ENCODE measurements at regions not wholly inside any gene's neighbourhood (a gene's known extent, or its start where the extent isn't known, plus 50 kb on each side); places are given as distances from the start of the nearest gene placed in this dataset.
"Not testable (repeated sequence)": the region's sequence is repeated elsewhere in the genome, so short reads cannot be mapped to it uniquely, and the experiment has no call there.

GRCh38 chr21:17118638-17119384, 394.0 kb upstream of the CXADR start:
- no peaks in the 10 kb centered on the region for H3K27me3 Mint-ChIP-seq
- intact Hi-C loops (cut with micrococcal nuclease): no loop called here
- DNase-seq: no peak
- ChIA-PET CTCF (no interaction called here), POLR2A (no interaction called here)
- H3K36me3 Mint-ChIP-seq: no peaks in the 10 kb centered on the region
- no peak overlapping the region for H3K27ac Mint-ChIP-seq
- H3K9me3 Mint-ChIP-seq: no peaks in the 10 kb centered on the region
- no peaks in the 10 kb centered on the region for H3K4me1 Mint-ChIP-seq (ENCODE audit: low read depth)
- H3K4me3 Mint-ChIP-seq: no peak overlapping the region

- ChIA-PET POLR2A (no interaction called here), CTCF (no interaction called here)
- intact Hi-C loops (cut with micrococcal nuclease): no loop called here
- no peaks in the 10 kb centered on the region for H3K27me3 Mint-ChIP-seq
- H3K4me3 Mint-ChIP-seq: no peak overlapping the region
- no peaks in the 10 kb centered on the region for H3K4me1 Mint-ChIP-seq (ENCODE audit: low read depth)
- no peaks in the 10 kb centered on the region for H3K9me3 Mint-ChIP-seq
- H3K27ac Mint-ChIP-seq: no peak overlapping the region
- H3K36me3 Mint-ChIP-seq: no peaks in the 10 kb centered on the region
- no peak for DNase-seq
Observed at GRCh38 chr21:17119466-17120297, 393.2 kb upstream of the CXADR start.

GRCh38 chr21:17127395-17127794, 385.4 kb upstream of the CXADR start:
- POLR2A ChIA-PET; H3K27me3 Mint-ChIP-seq; H3K36me3 Mint-ChIP-seq; DNase-seq; intact Hi-C loops (cut with micrococcal nuclease); H3K4me3 Mint-ChIP-seq; CTCF ChIA-PET; H3K9me3 Mint-ChIP-seq; H3K27ac Mint-ChIP-seq; H3K4me1 Mint-ChIP-seq (ENCODE audit: low read depth): not testable (repeated sequence)

- no peaks in the 10 kb centered on the region for H3K36me3 Mint-ChIP-seq
- no peak for DNase-seq
- no peaks in the 10 kb centered on the region for H3K4me1 Mint-ChIP-seq (ENCODE audit: low read depth)
- H3K9me3 Mint-ChIP-seq: no peaks in the 10 kb centered on the region
- intact Hi-C loops (cut with micrococcal nuclease): no loop called here
- ChIA-PET POLR2A (no interaction called here), CTCF (no interaction called here)
- H3K27me3 Mint-ChIP-seq: no peaks in the 10 kb centered on the region
- H3K4me3 Mint-ChIP-seq: no peak overlapping the region
- H3K27ac Mint-ChIP-seq: no peak overlapping the region
Observed at GRCh38 chr21:17128132-17128531, 384.7 kb upstream of the CXADR start.

- H3K9me3 Mint-ChIP-seq; H3K4me1 Mint-ChIP-seq (ENCODE audit: low read depth); H3K27ac Mint-ChIP-seq; POLR2A ChIA-PET; H3K36me3 Mint-ChIP-seq; DNase-seq; CTCF ChIA-PET; intact Hi-C loops (cut with micrococcal nuclease); H3K4me3 Mint-ChIP-seq; H3K27me3 Mint-ChIP-seq: not testable (repeated sequence)
Observed at GRCh38 chr21:17139159-17139558, 373.7 kb upstream of the CXADR start.

GRCh38 chr21:17139696-17140095, 373.1 kb upstream of the CXADR start:
- no peak for DNase-seq
- Mint-ChIP-seq H3K27ac (no peak overlapping the region), H3K36me3 (no peaks in the 10 kb centered on the region), H3K27me3 (no peaks in the 10 kb centered on the region), H3K4me1 (ENCODE audit: low read depth) (peaks cover 6% of the 10 kb centered on the region), H3K9me3 (no peaks in the 10 kb centered on the region), H3K4me3 (peak overlapping the region; percentile 48)
- POLR2A ChIA-PET: no interaction called here
- intact Hi-C loops (cut with micrococcal nuclease): no loop called here
- CTCF ChIA-PET: interaction anchor here (0.6 kb wide), 1 partner anchor 277 kb away, joined by 3 read pairs; no protein-coding TSS in a partner anchor

GRCh38 chr21:17146426-17146825, 366.4 kb upstream of the CXADR start:
- no peaks in the 10 kb centered on the region for H3K4me1 Mint-ChIP-seq (ENCODE audit: low read depth)
- POLR2A ChIA-PET: no interaction called here
- intact Hi-C loops (cut with micrococcal nuclease): no loop called here
- no peak overlapping the region for H3K4me3 Mint-ChIP-seq
- no peaks in the 10 kb centered on the region for H3K27me3 Mint-ChIP-seq
- peaks cover 10% of the 10 kb centered on the region for H3K9me3 Mint-ChIP-seq
- no peak overlapping the region for H3K27ac Mint-ChIP-seq
- CTCF ChIA-PET: no interaction called here
- no peak for DNase-seq
- no peaks in the 10 kb centered on the region for H3K36me3 Mint-ChIP-seq

- Mint-ChIP-seq H3K36me3 (no peaks in the 10 kb centered on the region), H3K4me3 (no peak overlapping the region), H3K9me3 (peaks cover 7% of the 10 kb centered on the region), H3K27ac (no peak overlapping the region), H3K27me3 (no peaks in the 10 kb centered on the region), H3K4me1 (ENCODE audit: low read depth) (no peaks in the 10 kb centered on the region)
- intact Hi-C loops (cut with micrococcal nuclease): no loop called here
- CTCF ChIA-PET: no interaction called here
- POLR2A ChIA-PET: no interaction called here
- DNase-seq: no peak
Observed at GRCh38 chr21:17159697-17160096, 353.1 kb upstream of the CXADR start.

- DNase-seq: no peak
- Mint-ChIP-seq H3K27me3 (no peaks in the 10 kb centered on the region), H3K4me1 (ENCODE audit: low read depth) (no peaks in the 10 kb centered on the region), H3K4me3 (no peak overlapping the region), H3K9me3 (peaks cover 10% of the 10 kb centered on the region), H3K27ac (no peak overlapping the region), H3K36me3 (no peaks in the 10 kb centered on the region)
- intact Hi-C loops (cut with micrococcal nuclease): no loop called here
- CTCF ChIA-PET: no interaction called here
- POLR2A ChIA-PET: no interaction called here
Observed at GRCh38 chr21:17185674-17186073, 327.2 kb upstream of the CXADR start.

GRCh38 chr21:17189963-17190362, 322.9 kb upstream of the CXADR start:
- ChIA-PET POLR2A (no interaction called here), CTCF (no interaction called here)
- DNase-seq: no peak
- no peaks in the 10 kb centered on the region for H3K4me1 Mint-ChIP-seq (ENCODE audit: low read depth)
- H3K27me3 Mint-ChIP-seq: no peaks in the 10 kb centered on the region
- H3K9me3 Mint-ChIP-seq: peaks cover 11% of the 10 kb centered on the region
- no peak overlapping the region for H3K27ac Mint-ChIP-seq
- intact Hi-C loops (cut with micrococcal nuclease): no loop called here
- no peak overlapping the region for H3K4me3 Mint-ChIP-seq
- H3K36me3 Mint-ChIP-seq: no peaks in the 10 kb centered on the region

GRCh38 chr21:17191346-17191993, 321.4 kb upstream of the CXADR start:
- H3K9me3 Mint-ChIP-seq: peaks cover 11% of the 10 kb centered on the region
- intact Hi-C loops (cut with micrococcal nuclease): no loop called here
- H3K27ac Mint-ChIP-seq: no peak overlapping the region
- no peaks in the 10 kb centered on the region for H3K36me3 Mint-ChIP-seq
- POLR2A ChIA-PET: no interaction called here
- CTCF ChIA-PET: no interaction called here
- DNase-seq: no peak
- H3K27me3 Mint-ChIP-seq: no peaks in the 10 kb centered on the region
- H3K4me3 Mint-ChIP-seq: no peak overlapping the region
- no peaks in the 10 kb centered on the region for H3K4me1 Mint-ChIP-seq (ENCODE audit: low read depth)

GRCh38 chr21:17195351-17195750, 317.5 kb upstream of the CXADR start:
- H3K4me3 Mint-ChIP-seq: no peak overlapping the region
- no peaks in the 10 kb centered on the region for H3K4me1 Mint-ChIP-seq (ENCODE audit: low read depth)
- CTCF ChIA-PET: no interaction called here
- POLR2A ChIA-PET: no interaction called here
- intact Hi-C loops (cut with micrococcal nuclease): no loop called here
- peaks cover 8% of the 10 kb centered on the region for H3K9me3 Mint-ChIP-seq
- H3K27me3 Mint-ChIP-seq: no peaks in the 10 kb centered on the region
- DNase-seq: no peak
- no peak overlapping the region for H3K27ac Mint-ChIP-seq
- no peaks in the 10 kb centered on the region for H3K36me3 Mint-ChIP-seq

GRCh38 chr21:17195976-17196375, 316.9 kb upstream of the CXADR start:
- Mint-ChIP-seq H3K9me3 (peaks cover 6% of the 10 kb centered on the region), H3K27ac (no peak overlapping the region)

More at GRCh38 chr21:17195976-17196375, 316.9 kb upstream of the CXADR start:
- CTCF ChIA-PET: no interaction called here
- Mint-ChIP-seq H3K27me3 (no peaks in the 10 kb centered on the region), H3K4me1 (ENCODE audit: low read depth) (no peaks in the 10 kb centered on the region), H3K4me3 (no peak overlapping the region), H3K36me3 (no peaks in the 10 kb centered on the region)
- POLR2A ChIA-PET: no interaction called here
- DNase-seq: no peak
- intact Hi-C loops (cut with micrococcal nuclease): no loop called here

Data from activated CD4-positive, alpha-beta memory T cell treated with anti-CD3 and anti-CD28 coated beads for 36 hours (primary cell).